ENCODE measurements at regions not wholly inside any gene's neighbourhood (a gene's known extent, or its start where the extent isn't known, plus 50 kb on each side); places are given as distances from the start of the nearest gene placed in this dataset.

DNA sequence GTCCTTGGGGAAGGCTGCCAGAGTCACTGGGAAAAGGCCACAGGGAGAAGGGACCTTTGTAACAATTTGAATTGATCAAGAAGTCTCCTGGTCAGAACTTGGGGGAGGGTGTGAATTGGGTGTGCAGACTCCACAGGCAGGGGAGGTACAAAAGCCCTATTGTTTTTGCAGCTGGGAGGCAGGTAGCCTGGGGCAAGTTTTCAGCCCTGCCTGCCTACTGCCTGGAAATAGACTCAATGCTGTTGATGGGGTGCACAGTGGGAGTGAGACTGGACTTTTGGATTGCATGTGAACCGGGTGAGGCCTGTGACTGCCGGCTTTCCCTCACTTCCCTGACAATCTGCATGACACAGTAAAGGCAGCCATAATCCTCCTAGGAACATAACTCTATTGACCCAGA lies 947.0 kb downstream of the REEP3 start:
- DNase-seq (ENCODE audit: low read depth in 4 of 4, low spot score in 1 of 4), result no peak

DNA sequence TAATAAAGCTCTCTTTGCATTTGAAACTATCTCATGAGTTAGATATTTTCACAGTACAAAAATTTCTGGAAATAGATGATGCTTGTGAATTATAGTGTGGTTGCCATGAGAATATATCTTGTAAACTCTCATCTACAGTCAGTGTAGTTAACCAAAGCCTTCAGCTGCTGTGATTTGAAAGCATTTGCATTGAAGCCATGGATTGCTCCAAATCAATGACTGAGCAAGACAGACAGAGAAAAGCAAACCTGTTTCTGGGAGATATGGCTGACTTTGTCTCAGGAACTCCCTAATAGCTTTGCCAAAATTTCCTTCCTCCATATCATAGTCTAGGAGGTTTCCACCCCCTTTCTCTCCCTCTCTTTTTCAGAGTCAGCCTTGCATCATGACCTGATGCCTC lies 955.3 kb downstream of the REEP3 start:
- DNase-seq (ENCODE audit: low read depth in 4 of 4, low spot score in 1 of 4), result no peak

DNA sequence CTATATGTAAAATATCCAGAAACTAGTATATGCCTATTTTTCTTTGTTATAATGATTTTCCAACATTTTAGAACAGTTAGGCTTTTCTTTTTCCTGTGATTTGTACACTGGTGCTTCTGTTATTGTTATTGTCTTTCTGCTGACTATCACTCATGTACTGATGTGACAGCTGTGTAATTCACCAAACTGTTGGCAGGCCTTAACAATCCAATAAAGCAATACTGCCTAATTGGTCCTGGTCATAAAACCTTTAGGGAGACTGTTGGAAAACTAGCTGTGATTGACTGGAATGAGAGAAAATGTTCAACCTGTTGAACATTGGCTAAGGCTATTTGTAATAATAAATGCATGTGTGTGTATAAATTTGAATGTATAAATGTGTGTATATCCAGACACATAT lies 956.6 kb downstream of the REEP3 start:
- no peak for DNase-seq (ENCODE audit: low read depth in 4 of 4, low spot score in 1 of 4)

DNA sequence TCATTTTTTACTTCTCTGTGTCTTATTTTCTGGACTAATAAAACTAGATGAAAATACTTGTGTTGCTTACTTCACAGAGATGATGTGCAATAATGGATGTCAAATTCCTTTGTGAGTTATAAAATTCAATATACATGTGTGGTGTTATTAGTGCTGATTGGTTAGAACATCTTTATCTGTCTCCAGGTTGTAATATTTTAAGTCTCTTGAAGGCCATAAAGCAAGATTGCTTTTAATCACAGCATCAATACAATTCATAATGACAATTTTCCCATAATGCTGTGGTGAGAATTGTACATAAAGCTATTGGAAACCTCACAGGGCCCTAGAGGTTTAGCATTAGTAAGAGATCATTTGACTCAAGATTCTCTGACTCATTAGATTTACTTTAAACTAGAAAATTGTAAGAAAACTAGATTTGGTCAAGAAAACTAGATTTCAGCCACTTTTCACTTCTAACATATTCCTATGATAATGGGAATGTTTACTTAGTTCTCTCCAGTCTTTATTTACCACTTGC lies 963.7 kb downstream of the REEP3 start:
- DNase-seq (ENCODE audit: low read depth in 4 of 4, low spot score in 1 of 4), result no peak

DNA sequence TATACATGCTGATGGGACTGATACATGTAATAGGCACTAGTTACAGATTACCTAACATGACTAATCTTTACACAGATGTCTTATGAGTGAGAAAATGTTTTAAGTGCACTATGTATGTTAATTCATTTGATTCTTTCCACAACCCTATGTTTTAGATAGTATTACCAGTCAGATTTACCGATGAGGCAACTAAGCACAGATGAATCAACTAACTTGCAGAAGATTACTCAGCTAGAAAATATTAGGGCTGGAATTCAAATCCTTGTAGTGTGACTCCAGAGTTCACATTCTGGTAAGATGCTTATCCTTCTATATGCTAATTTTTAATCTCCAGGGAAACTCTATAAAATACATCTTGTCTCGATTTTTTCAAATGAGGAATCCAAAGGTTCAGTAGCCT lies 964.9 kb downstream of the REEP3 start:
- DNase-seq (ENCODE audit: low read depth in 4 of 4, low spot score in 1 of 4), result no peak

DNA sequence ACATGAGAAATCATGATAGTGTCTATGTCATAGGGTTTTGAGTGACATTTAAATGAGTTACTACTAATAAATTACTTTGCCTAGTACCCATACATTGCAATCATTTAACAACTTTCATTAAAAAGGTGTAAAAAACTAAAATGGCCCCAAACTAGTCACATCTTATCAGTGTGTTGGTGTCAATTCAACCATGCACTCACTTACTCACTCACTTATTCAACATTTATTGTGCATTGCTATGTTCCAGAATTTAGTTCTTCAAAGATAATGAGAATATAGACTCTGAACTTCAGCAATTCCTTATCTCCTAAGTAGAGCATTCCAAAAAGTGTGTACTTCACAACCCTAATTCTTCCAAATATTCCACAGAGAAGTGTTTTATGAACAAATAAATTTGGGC lies 965.7 kb downstream of the REEP3 start:
- DNase-seq (ENCODE audit: low read depth in 4 of 4, low spot score in 1 of 4), result no peak

DNA sequence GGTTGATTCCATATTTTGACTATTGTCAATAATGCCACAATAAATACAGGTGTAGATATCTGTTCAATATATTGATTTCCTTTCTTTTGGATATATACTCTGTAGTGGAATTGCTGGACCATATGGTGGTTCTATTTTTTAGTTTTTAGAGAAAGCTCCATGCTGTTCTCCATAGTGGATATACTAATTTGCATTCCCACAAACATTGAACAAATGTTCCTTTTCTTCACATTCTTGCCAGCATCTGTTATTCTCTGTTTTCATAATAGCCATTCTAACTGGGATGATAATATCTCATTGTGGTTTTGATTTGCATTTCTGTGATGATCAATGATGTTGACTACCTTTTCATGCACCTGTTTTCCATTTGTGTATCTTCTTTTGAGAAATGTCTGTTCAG lies 973.7 kb downstream of the REEP3 start:
- no peak for DNase-seq (ENCODE audit: low read depth in 4 of 4, low spot score in 1 of 4)

DNA sequence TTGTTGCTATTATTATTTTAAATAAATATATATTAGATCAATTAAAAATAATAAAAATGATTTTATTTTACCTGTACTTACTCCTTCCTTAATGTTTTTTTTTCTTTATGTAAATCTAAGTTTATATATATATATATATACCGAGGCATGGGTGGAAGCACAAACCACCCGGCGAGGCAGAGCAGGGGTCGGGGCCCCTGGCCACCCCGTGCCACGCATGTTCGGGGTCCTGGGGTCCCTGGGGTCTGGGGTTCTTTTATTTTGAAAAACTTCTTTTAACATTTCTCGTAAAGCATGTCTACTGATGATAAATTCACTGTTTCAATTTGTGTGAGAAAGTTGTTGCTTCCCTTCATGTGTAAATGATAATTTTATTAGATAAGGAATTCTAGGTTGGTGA lies 976.1 kb downstream of the REEP3 start:
- no peak for DNase-seq (ENCODE audit: low read depth in 4 of 4, low spot score in 1 of 4)

DNA sequence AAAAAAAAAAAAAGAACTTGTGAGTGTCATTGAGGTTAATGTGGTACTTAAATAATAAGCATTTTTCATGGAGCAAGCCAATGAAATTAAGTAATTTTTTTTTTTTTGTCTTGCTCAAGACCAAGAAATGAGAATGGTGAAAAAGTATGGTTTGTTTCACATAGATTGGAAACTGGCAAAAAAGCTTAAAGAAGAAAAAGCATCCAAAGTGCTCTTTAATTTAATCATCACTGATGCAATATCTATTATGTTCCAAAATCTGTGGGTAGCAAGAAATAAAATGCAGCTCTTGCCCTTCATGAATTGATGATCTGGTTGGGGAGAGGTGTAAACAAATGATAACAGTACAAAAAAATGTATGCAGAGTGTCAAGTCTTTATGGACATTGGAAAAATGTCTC lies 980.6 kb downstream of the REEP3 start:
- no peak for DNase-seq (ENCODE audit: low read depth in 4 of 4, low spot score in 1 of 4)

DNA sequence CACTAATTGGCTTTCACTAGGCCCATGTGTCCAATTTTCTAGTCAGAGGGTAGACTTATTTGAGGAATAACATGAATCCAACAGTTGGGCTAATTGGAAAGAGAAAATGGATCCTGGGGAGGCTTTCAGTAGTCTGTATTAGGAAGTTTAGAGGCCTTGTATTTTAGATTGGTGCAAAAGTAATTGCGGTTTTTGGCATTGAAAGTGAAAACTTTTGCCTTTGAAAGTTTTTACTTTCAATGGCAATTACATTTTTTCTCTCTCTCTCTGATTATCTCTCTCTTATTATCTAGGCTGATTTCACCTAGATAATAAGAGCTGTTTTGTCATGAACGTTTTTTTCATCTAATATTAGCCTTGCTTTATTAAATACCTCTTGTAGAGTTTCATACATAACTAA lies 981.7 kb downstream of the REEP3 start:
- no peak for DNase-seq (ENCODE audit: low read depth in 4 of 4, low spot score in 1 of 4)

DNA sequence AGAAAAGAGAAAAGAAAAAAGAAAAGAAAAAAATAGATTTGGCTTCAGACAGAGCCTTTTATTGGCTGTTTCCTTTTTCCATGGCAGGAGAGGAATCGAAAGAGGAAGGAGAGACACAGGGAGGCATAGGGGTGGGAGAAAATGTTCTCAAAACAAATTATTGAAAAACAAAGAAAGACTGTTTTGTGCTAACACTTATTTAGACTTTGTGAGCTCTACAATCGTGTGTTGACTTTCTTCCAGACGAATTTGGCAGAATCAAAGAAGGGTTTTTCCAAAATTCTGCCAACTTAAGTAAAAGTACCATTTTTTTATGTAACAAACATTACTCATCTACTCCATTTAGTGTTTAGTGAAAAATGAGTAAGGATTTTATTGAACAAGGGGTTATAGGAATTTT lies 982.2 kb downstream of the REEP3 start:
- no peak for DNase-seq (ENCODE audit: low read depth in 4 of 4, low spot score in 1 of 4)

DNA sequence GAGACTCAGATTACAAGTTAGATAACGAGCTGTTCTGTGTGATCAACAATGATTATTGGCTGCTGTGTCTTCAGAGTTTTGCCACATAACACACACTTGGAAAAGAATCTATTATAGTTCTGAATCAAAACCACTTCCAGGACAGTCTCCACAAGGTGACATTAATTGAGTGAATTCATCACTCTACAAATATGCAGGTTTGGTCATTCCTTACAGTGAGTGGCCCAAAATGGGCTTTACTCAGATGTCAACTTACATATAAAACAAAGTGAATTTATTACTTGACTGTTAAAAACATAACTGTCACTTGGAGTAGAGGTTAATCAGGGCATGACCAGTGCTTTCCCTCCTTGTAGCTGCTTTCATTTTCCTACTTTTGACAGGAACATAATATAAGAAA lies 984.3 kb downstream of the REEP3 start:
- no peak for DNase-seq (ENCODE audit: low read depth in 4 of 4, low spot score in 1 of 4)

DNA sequence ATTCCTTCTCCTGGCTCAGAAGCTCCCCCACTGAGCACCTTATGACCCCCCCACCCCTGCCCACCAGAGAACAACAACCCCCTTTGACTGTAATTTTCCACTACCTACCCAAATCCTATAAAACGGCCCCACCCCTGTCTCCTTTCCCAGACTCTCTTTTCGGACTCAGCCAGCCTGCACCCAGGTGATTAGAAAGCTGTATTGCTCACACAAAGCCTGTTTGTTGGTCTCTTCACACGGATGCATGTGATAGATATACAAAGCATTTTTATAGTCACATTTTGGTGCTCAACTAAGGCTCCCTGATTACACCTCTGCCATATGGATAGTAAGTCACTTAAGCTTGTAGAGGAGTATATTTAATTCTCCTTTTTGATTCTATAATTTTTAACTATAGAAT lies 985.8 kb downstream of the REEP3 start:
- no peak for DNase-seq (ENCODE audit: low read depth in 4 of 4, low spot score in 1 of 4)

DNA sequence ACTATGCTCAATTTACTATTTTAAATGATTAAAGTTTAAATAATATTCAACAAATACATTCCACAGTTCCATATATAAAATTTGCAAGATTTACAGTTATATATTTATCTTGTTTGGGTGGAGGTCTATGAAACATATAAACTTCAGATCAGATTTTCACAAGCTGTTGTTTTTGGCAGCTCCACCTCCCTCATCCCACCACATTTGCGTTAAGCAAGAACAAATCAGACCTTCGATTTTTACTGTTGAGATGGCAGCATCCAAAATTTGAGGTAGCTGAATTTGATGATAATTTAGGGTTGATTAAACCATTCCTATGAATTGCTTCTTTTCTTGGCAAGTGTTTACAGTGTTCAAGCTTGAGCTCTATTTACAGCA lies 986.4 kb downstream of the REEP3 start:
- no peak for DNase-seq (ENCODE audit: low read depth in 4 of 4, low spot score in 1 of 4)

DNA sequence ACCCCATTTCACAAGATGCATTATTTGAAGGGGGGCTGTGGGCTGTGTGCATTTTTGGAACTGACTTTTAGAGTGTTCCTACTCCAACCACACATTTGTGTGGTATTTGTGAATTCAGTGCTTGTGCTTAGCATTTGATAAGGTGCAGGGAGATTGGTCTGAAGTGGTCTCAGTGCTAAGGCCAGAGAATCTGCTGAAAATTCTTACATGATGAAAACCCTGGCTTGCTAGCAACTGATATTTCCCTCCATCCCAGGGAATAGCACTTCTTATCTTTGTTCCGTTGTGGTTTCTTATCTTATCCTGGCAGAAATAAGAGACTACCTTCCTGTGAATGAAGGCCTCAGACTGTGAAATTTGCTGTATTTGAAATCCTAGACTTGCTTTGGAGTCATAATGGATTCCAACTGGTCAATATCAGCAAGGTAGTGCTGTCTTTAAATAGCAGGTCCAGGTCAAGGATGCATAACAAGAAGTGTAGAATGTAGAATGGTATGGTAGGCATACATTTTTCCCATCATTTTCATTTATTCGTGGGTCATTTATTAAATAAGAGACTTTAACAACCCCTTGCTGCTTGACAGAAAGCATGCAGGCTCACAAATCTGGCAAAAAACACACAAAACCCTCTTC lies 986.9 kb downstream of the REEP3 start:
- DNase-seq (ENCODE audit: low read depth in 4 of 4, low spot score in 1 of 4), result no peak

DNA sequence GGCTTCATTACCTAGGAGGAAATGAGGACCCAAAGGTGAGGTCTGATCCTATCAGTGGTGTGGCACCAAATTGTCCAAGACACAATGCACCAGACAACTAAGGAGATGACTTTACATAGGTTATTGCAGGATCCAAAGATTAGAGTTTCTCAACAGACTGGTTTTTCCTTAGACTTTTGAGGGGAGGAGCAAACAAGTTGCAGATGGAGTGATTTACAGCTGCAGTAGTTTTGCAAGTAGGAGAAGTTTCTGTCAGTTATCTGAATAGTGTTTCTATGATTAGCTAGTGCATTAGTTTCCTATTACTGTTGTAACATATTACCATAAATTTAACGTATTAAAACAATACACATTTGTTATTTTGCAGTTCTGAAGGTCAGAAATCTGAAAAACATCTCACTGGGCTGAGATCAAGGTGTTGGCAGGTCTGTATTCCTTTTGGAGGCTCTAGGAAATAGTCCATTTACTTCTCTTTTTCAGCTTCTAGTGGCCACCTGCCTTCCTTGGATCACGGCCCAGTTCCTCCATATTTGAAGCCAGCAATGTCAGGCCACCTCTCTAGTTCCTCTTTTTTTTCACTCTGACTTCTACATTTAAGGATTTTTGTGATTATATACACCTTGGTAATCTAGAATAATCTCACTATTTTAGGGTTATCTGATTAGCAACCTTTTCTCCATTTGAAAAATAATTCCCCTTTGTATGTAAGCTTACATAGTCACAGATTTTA lies 994.9 kb downstream of the REEP3 start:
- DNase-seq (ENCODE audit: low read depth in 4 of 4, low spot score in 1 of 4), result no peak

DNA sequence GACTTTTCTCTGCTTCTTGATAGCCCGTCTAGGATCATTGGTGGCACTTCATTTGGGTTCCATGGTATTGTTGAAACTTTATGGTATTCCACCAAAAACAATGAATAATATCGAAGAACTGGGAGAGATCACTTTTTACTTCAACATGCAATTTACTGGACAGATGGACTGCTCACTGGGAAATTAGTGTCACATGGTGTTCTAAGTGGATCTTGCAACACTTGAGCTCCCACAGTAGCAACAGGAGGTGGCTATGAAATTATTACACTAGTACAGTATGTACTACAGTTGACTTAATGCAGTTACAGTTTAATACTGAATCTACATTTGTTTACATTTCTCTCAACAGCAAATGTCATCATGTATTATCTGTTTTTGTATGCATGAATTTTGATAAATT lies 997.3 kb downstream of the REEP3 start:
- DNase-seq (ENCODE audit: low read depth in 4 of 4, low spot score in 1 of 4), result no peak

DNA sequence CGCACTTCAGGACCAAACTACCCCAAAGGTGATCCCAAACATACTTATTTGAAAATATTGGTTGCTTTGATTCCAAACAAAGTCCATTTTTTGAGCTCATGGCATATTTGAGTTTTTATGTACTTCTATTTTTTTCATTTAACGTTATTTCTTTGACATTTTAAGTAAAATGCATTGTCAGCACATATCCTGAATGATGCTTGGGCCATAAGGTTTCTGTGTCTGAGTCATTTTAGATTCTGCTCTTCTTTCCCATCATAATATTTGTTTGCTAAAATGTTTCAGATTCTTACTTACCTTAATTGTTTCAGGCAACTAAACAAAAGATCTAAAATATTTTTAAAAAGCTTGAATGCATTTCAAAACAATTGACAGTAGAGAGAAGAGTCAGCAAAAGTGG lies 998.2 kb downstream of the REEP3 start:
- DNase-seq (ENCODE audit: low read depth in 4 of 4, low spot score in 1 of 4), result no peak

DNA sequence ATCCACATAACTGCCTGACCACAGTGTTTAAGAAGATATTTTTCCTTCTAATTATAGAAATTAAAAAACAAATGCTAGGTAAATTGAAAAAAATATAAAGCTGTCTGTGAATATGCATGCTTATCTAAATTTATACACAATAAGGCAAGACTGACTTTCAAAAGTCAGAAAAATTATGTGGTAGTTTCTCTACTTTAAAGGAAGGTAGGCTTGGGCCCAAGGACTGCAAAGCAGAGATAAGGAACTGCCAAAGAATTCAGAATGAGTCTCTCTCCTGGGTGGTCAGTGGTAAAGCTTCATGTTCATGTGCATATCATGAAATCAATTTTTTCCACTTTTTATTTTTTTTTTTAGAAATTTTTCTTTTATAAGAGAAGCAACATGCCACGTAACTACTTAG lies 998.6 kb downstream of the REEP3 start:
- DNase-seq (ENCODE audit: low read depth in 4 of 4, low spot score in 1 of 4), result no peak

DNA sequence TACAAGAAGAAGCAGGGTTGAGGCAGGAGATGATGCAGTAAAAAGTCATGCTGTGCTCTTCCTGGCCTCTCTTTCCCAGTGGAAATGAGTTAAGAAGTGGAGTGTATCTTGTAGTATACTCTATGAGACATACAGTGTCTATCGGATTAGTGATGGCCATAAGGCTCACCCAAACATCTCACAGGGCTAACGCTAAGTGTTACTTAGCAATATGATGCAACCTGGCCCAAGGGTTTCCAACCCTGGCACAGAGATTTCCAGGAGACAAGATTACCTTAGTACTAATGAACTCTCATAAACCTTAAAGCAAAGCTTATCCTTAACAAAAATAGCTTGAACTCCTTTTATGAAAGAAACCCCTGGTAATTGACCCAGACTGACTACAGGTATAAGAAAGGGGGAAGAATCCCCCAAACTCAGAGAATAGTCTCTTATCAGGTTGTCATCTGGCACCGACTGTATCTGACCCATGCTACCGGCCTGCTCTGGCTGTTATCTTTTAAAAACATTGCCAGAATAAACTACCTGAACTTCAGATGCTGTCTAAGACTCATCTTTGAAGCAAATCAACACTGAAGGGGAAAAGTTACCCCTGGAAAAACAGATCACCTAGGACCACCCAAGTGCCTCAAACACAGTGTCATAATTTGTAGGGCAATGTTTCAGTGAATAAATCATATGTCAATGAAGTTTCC lies 1002.0 kb downstream of the REEP3 start:
- DNase-seq (ENCODE audit: low read depth in 4 of 4, low spot score in 1 of 4), result no peak

DNA sequence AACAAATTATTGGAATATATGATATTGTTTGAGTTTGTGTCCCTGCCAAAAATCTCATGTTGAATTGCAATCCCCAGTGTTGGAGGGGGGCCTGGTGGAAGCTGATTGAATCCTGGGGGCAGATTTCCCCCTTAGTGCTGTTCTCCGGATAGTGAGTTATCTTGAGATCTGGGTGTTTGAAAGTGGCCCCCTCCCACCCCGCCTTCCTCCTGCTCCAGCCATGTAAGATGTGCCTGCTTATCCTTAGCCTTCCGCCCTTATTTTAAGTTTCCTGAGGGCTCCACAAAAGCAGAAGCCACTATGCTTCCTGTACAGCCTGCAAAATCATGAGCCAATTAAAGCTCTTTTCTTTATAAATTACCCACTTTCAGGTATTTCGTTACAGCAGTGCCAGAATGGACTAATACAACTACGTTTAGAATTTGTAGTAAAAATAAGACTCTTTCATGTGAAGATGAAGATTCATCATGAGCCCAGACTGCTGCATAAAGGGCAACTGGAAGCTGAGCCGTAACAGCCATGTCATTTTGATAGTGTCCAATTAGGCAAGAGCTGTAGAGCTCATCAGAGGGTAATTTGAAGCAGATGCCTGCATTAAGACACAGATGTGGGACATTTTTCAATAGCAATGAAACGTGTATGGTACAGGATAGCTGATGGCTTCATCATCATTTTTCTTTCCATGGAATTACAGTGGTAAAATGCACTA lies 1007.2 kb downstream of the REEP3 start:
- DNase-seq (ENCODE audit: low read depth in 4 of 4, low spot score in 1 of 4), result no peak

DNA sequence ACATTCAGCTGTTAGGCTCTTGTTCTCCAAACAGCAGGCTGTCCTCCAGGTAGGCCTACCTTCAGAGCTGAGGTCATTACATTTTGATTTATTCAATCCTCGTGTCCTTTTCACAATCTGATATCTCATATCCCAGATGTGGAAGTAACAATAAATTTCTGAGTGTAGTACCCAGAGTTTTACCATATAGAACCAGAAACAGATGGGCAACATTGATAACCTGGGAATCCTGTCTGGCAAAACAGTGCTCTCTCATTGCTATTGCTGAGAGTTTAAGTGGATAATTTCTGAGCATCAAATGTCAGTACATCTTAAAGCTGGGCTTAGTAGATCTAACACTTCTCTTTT lies 1007.8 kb downstream of the REEP3 start:
- no peak for DNase-seq (ENCODE audit: low read depth in 4 of 4, low spot score in 1 of 4)

Measured in stimulated activated CD4-positive, alpha-beta T cell treated with anti-CD3 and anti-CD28 coated beads, Interleukin-1b, Interleukin-23, amount 100 ng/mL, for 24 hours (primary cell).